SK-N-SH treated with all-trans-retinoic acid at 6 μM for 48 hours (cell line): ENCODE measurements at regions not wholly inside any gene's neighbourhood (a gene's known extent, or its start where the extent isn't known, plus 50 kb on each side); places are given as distances from the start of the nearest gene placed in this dataset.

ENCODE experiments used
- BACH2 ChIP-seq: fragments of 250-450 bp; sonication (Bioruptor Pico); IDR thresholded peaks from 2 replicates; pipeline ENCODE4 v1.9.0; 2021; ENCODE audit warnings: mild to moderate bottlenecking, borderline replicate concordance
- ESRRG ChIP-seq: fragments of 250-450 bp; sonication (Bioruptor Pico); IDR thresholded peaks from 2 replicates; pipeline ENCODE4 v1.6.1; 2021; ENCODE audit warnings: mild to moderate bottlenecking
- GLIS3 ChIP-seq: fragments of 250-450 bp; sonication (Bioruptor Pico); IDR thresholded peaks from 2 replicates; pipeline ENCODE4 v1.5.0; 2020; ENCODE audit warnings: mild to moderate bottlenecking, moderate library complexity
- ISL1 ChIP-seq: fragments of 250-450 bp; sonication (Bioruptor Pico); IDR thresholded peaks from 2 replicates; pipeline ENCODE4 v2.1.2; 2022; ENCODE audit warnings: mild to moderate bottlenecking, moderate library complexity
- OSR1 ChIP-seq: fragments of 250-450 bp; sonication (Bioruptor Pico); IDR thresholded peaks from 2 replicates; pipeline ENCODE4 v1.8.0; 2022; ENCODE audit warnings: moderate library complexity, mild to moderate bottlenecking, inconsistent platforms
- PPARA ChIP-seq: fragments of 250-450 bp; sonication (Bioruptor Pico); IDR thresholded peaks from 2 replicates; pipeline ENCODE4 v1.5.0; 2020; ENCODE audit warnings: mild to moderate bottlenecking, borderline replicate concordance
- ZC3H10 ChIP-seq: fragments of 250-450 bp; sonication (Bioruptor Pico); IDR thresholded peaks from 2 replicates; pipeline ENCODE4 v1.5.1; 2021; ENCODE audit warnings: mild to moderate bottlenecking, moderate library complexity
- ZFP3 ChIP-seq: fragments of 250-450 bp; sonication (Bioruptor Pico); IDR thresholded peaks from 2 replicates; pipeline ENCODE4 v1.5.0; 2020; ENCODE audit warnings: mild to moderate bottlenecking, moderate library complexity
- ZNF565 ChIP-seq: fragments of 450-650 bp; formaldehyde crosslinking; conservative IDR thresholded peaks from 2 replicates; pipeline ENCODE4 v1.5.0; 2020; ENCODE audit warnings: low read depth, mild to moderate bottlenecking, moderate library complexity
- ZNF8 ChIP-seq: fragments of 450-650 bp; formaldehyde crosslinking; IDR thresholded peaks from 2 replicates; pipeline ENCODE4 v1.5.0; 2020; ENCODE audit warnings: mild to moderate bottlenecking, moderate library complexity
- TF ChIP-seq, protein P1 (sequence below): fragments of 250-450 bp; sonication (Bioruptor Pico); IDR thresholded peaks from 2 replicates; pipeline ENCODE4 v1.8.0; 2020; ENCODE audit warnings: mild to moderate bottlenecking, moderate library complexity, borderline replicate concordance
- TF ChIP-seq, protein P2 (sequence below): fragments of 250-450 bp; sonication (Bioruptor Pico); IDR thresholded peaks from 2 replicates; pipeline ENCODE4 v1.5.1; 2021; ENCODE audit warnings: mild to moderate bottlenecking, moderate library complexity
- TF ChIP-seq, protein P3 (sequence below): fragments of 250-450 bp; sonication (Bioruptor Pico); IDR thresholded peaks from 2 replicates; pipeline ENCODE4 v1.5.1; 2020; ENCODE audit warnings: low read depth, mild to moderate bottlenecking, moderate library complexity
- TF ChIP-seq, protein P4 (sequence below): fragments of 250-450 bp; sonication (Bioruptor Pico); IDR thresholded peaks from 2 replicates; pipeline ENCODE4 v1.5.0; 2020; ENCODE audit warnings: mild to moderate bottlenecking, moderate library complexity

DNA sequence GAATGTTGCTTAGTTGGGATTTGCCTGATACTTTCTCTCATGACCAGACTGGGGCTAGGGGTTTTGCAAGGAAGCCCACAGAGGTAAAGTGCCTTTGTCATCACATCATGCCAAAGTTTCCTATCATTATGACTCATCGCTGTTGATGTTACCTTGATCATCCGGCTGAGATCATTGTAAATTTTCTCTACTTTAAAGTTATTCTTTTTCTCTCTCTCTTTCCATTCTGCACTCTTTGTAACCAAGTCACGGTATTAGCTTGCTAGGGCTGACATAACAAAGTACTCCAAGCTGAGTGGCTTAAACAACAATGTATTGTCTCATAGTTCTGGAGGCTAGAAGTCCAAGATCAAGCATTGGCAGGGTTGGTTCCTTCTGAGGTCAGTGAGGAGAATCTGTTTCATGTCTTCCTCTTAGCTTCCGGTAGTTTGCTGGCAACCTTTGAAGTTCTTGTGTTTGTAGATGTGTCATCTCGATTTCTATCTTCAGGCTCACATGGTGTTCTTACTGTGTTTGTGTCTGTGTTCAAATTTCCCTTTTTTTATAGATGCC lies 113.0 kb downstream of the DTHD1 start:
- TF ChIP-seq BACH2 (CRISPR knock-in tag): no peak
- TF ChIP-seq GLIS3 (CRISPR knock-in tag): no peak
- TF ChIP-seq, protein P1, sequence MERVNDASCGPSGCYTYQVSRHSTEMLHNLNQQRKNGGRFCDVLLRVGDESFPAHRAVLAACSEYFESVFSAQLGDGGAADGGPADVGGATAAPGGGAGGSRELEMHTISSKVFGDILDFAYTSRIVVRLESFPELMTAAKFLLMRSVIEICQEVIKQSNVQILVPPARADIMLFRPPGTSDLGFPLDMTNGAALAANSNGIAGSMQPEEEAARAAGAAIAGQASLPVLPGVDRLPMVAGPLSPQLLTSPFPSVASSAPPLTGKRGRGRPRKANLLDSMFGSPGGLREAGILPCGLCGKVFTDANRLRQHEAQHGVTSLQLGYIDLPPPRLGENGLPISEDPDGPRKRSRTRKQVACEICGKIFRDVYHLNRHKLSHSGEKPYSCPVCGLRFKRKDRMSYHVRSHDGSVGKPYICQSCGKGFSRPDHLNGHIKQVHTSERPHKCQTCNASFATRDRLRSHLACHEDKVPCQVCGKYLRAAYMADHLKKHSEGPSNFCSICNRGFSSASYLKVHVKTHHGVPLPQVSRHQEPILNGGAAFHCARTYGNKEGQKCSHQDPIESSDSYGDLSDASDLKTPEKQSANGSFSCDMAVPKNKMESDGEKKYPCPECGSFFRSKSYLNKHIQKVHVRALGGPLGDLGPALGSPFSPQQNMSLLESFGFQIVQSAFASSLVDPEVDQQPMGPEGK (CRISPR knock-in tag): no peak
- no peak for TF ChIP-seq ZFP3 (CRISPR knock-in tag)
- TF ChIP-seq OSR1 (CRISPR knock-in tag): no peak
- TF ChIP-seq, protein P2, sequence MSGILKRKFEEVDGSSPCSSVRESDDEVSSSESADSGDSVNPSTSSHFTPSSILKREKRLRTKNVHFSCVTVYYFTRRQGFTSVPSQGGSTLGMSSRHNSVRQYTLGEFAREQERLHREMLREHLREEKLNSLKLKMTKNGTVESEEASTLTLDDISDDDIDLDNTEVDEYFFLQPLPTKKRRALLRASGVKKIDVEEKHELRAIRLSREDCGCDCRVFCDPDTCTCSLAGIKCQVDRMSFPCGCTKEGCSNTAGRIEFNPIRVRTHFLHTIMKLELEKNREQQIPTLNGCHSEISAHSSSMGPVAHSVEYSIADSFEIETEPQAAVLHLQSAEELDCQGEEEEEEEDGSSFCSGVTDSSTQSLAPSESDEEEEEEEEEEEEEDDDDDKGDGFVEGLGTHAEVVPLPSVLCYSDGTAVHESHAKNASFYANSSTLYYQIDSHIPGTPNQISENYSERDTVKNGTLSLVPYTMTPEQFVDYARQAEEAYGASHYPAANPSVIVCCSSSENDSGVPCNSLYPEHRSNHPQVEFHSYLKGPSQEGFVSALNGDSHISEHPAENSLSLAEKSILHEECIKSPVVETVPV (CRISPR knock-in tag): no peak
- TF ChIP-seq ISL1 (CRISPR knock-in tag): no peak
- TF ChIP-seq, protein P3, sequence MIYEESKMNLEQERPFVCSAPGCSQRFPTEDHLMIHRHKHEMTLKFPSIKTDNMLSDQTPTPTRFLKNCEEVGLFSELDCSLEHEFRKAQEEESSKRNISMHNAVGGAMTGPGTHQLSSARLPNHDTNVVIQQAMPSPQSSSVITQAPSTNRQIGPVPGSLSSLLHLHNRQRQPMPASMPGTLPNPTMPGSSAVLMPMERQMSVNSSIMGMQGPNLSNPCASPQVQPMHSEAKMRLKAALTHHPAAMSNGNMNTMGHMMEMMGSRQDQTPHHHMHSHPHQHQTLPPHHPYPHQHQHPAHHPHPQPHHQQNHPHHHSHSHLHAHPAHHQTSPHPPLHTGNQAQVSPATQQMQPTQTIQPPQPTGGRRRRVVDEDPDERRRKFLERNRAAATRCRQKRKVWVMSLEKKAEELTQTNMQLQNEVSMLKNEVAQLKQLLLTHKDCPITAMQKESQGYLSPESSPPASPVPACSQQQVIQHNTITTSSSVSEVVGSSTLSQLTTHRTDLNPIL (CRISPR knock-in tag): no peak
- TF ChIP-seq ZC3H10 (CRISPR knock-in tag): no peak
- TF ChIP-seq, protein P4, sequence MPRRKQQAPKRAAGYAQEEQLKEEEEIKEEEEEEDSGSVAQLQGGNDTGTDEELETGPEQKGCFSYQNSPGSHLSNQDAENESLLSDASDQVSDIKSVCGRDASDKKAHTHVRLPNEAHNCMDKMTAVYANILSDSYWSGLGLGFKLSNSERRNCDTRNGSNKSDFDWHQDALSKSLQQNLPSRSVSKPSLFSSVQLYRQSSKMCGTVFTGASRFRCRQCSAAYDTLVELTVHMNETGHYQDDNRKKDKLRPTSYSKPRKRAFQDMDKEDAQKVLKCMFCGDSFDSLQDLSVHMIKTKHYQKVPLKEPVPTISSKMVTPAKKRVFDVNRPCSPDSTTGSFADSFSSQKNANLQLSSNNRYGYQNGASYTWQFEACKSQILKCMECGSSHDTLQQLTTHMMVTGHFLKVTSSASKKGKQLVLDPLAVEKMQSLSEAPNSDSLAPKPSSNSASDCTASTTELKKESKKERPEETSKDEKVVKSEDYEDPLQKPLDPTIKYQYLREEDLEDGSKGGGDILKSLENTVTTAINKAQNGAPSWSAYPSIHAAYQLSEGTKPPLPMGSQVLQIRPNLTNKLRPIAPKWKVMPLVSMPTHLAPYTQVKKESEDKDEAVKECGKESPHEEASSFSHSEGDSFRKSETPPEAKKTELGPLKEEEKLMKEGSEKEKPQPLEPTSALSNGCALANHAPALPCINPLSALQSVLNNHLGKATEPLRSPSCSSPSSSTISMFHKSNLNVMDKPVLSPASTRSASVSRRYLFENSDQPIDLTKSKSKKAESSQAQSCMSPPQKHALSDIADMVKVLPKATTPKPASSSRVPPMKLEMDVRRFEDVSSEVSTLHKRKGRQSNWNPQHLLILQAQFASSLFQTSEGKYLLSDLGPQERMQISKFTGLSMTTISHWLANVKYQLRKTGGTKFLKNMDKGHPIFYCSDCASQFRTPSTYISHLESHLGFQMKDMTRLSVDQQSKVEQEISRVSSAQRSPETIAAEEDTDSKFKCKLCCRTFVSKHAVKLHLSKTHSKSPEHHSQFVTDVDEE (CRISPR knock-in tag): no peak
- TF ChIP-seq ESRRG (CRISPR knock-in tag): no peak
- no peak for TF ChIP-seq PPARA (CRISPR knock-in tag)
- no peak for TF ChIP-seq ZNF565 (CRISPR knock-in tag)
- TF ChIP-seq ZNF8 (CRISPR knock-in tag): no peak
